MCF 10A (cell line): ENCODE measurements at regions not wholly inside any gene's neighbourhood (a gene's known extent, or its start where the extent isn't known, plus 50 kb on each side); places are given as distances from the start of the nearest gene placed in this dataset.

ENCODE experiments used
- BruUV-seq: library from RNA; stranded (reverse); fragments of 400-500 nt; replicated peaks from 2 replicates; lab custom pipeline; 2021; lab: Mats Ljungman, UMichigan
- CTCF ChIA-PET: fragments of 300-600 bp; sonication (Branson Sonifier 250); formaldehyde crosslinking; extraction: SDS; loops from one replicate; lab custom pipeline; 2021; ENCODE audit warnings: antibody characterized with exemption, inconsistent platforms; lab: Yijun Ruan, JAX
- POLR2A ChIA-PET: fragments of 300-600, 350-650 bp; sonication (Branson Sonifier 250); formaldehyde crosslinking; extraction: SDS; loops from one replicate; lab custom pipeline; 2020; ENCODE audit warnings: antibody characterized with exemption, inconsistent platforms; lab: Yijun Ruan, JAX
- DNase-seq: peaks from one replicate; pipeline ENCODE4 v3.0.0-alpha.2; 2018; ENCODE audit not compliant: unreplicated experiment
- H3K27ac Mint-ChIP-seq: one replicate; pipeline ENCODE4 v1.8.0; 2022; ENCODE audit warnings: mild to moderate bottlenecking, low read depth, mixed read lengths; ENCODE audit not compliant: unreplicated experiment
- H3K27me3 Mint-ChIP-seq: one replicate; pipeline ENCODE4 v1.8.0; 2022; ENCODE audit warnings: mixed read lengths; ENCODE audit not compliant: insufficient read depth, unreplicated experiment
- H3K36me3 Mint-ChIP-seq: one replicate; pipeline ENCODE4 v1.8.0; 2022; ENCODE audit warnings: mild to moderate bottlenecking, moderate library complexity, mixed read lengths; ENCODE audit not compliant: insufficient read depth, unreplicated experiment
- H3K4me1 Mint-ChIP-seq: one replicate; pipeline ENCODE4 v1.8.0; 2022; ENCODE audit warnings: mixed read lengths; ENCODE audit not compliant: insufficient read depth, unreplicated experiment
- H3K4me3 Mint-ChIP-seq: one replicate; pipeline ENCODE4 v1.8.0; 2022; ENCODE audit warnings: mild to moderate bottlenecking, moderate library complexity, mixed read lengths; ENCODE audit not compliant: unreplicated experiment
- H3K9me3 Mint-ChIP-seq: one replicate; pipeline ENCODE4 v1.8.0; 2022; ENCODE audit warnings: mixed read lengths; ENCODE audit not compliant: unreplicated experiment
- intact Hi-C: fragments of 100-400 bp; cut with micrococcal nuclease; formaldehyde crosslinking; loops from 2 replicates; pipeline ENCODE4 v1.14.1; 2022
- TF ChIP-seq, protein P1 (sequence below): fragments of 200-600 bp; IDR thresholded peaks from one replicate; pipeline ENCODE4 v1.8.0; 2022; ENCODE audit warnings: antibody characterized with exemption, mild to moderate bottlenecking; ENCODE audit not compliant: unreplicated experiment

DNA sequence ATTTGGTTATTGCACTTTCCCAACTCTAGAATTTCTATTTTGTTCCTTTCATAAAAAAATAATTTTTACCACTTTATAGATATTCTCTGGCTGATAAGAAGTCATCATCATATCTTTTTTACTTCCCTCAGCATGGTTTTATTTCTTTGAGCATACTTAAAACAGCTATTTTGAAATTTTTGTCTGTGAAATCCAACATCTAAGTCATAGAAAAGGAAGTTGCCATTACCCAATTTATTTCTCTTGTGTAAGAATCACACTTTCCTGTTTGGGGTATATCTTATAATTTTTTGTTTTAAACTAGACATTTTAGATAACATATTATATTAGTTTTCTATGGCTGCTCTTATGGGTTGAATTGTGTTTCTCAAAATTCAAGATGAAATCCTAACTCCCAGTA, 400.2 kb upstream of the OR4E1 start:
- no peaks in the 10 kb centered on the region for H3K4me1 Mint-ChIP-seq
- H3K27ac Mint-ChIP-seq = no peak overlapping the region
- no peak for DNase-seq
- TF ChIP-seq, protein P1, sequence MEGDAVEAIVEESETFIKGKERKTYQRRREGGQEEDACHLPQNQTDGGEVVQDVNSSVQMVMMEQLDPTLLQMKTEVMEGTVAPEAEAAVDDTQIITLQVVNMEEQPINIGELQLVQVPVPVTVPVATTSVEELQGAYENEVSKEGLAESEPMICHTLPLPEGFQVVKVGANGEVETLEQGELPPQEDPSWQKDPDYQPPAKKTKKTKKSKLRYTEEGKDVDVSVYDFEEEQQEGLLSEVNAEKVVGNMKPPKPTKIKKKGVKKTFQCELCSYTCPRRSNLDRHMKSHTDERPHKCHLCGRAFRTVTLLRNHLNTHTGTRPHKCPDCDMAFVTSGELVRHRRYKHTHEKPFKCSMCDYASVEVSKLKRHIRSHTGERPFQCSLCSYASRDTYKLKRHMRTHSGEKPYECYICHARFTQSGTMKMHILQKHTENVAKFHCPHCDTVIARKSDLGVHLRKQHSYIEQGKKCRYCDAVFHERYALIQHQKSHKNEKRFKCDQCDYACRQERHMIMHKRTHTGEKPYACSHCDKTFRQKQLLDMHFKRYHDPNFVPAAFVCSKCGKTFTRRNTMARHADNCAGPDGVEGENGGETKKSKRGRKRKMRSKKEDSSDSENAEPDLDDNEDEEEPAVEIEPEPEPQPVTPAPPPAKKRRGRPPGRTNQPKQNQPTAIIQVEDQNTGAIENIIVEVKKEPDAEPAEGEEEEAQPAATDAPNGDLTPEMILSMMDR = no peak
- intact Hi-C loops = no loop called here
- H3K36me3 Mint-ChIP-seq = no peaks in the 10 kb centered on the region
- H3K4me3 Mint-ChIP-seq = no peak overlapping the region
- H3K27me3 Mint-ChIP-seq = peaks cover 97% of the 10 kb centered on the region
- no TSS peak for BruUV-seq
- no peaks in the 10 kb centered on the region for H3K9me3 Mint-ChIP-seq
- POLR2A ChIA-PET = no interaction called here
- CTCF ChIA-PET = interaction anchor here (0.7 kb wide), 1 partner anchor 18 kb away, joined by 3 read pairs; no protein-coding TSS in a partner anchor

DNA sequence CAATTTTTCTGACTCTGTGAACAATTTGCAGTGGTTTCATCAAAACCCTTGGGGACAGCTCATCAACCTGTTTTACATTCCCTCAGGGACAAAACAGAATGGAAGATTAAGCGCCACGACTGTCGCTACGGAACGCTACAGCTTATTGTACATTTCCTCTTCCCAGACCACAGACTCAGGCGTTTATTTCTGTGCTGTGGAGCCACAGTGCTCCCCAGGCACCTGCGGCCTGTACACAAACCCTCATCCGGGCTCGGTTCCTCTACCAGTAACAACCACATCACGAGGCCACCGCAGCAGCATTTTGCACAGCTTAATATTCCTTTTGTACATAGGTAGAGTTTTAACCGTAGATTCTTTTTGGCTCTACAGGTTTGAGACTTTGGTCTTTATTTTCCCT, 397.4 kb upstream of the OR4E1 start:
- peaks cover 98% of the 10 kb centered on the region for H3K27me3 Mint-ChIP-seq
- intact Hi-C loops = no loop called here
- ChIA-PET CTCF (interaction anchor here (0.9 kb wide), 1 partner anchor 29 kb away, joined by 5 read pairs; no protein-coding TSS in a partner anchor), POLR2A (no interaction called here)
- H3K36me3 Mint-ChIP-seq = no peaks in the 10 kb centered on the region
- TF ChIP-seq, protein P1 = no peak
- no peaks in the 10 kb centered on the region for H3K9me3 Mint-ChIP-seq
- H3K27ac Mint-ChIP-seq = no peak overlapping the region
- no peaks in the 10 kb centered on the region for H3K4me1 Mint-ChIP-seq
- no TSS peak for BruUV-seq
- no peak for DNase-seq
- H3K4me3 Mint-ChIP-seq = no peak overlapping the region

DNA sequence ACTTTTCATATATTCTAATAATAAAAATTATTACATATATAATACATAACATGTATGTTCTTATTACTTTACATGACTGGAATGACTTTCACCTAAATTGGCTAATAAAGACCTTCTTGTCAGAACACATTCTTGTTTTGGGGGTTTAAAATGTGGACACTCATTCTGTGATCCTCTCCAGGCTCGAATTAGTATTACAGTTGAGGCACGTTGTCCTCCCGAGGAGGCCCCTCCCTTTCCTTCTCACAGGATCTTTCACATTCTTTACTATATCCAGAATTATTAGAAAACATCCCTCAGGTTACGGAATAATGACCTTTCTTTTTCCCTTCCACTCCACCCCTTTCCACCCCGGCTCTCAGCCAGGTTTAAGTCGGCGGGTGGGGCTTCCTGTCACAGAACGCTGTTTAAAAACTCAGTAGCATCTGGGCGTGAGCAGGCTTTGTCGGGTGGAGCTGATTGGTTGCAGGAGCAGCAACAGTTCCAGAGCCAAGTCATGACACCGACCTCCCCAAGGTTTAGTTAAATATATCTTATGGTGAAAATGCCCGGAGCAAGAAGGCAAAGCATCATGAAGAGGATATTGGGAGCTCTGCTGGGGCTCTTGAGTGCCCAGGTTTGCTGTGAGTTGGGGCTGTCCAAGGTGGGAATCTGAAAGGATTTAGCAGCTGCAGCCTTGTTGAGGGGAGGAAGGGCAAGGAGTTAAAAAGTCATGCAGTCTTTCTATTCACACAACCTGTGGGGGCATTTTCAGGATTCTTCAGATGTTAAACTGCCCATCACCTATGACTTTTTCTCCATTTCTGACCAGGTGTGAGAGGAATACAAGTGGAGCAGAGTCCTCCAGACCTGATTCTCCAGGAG, 396.7 kb upstream of the OR4E1 start:
- no TSS peak for BruUV-seq
- POLR2A ChIA-PET = no interaction called here
- intact Hi-C loops = no loop called here
- Mint-ChIP-seq H3K36me3 (no peaks in the 10 kb centered on the region), H3K4me3 (no peak overlapping the region), H3K27ac (no peak overlapping the region), H3K9me3 (no peaks in the 10 kb centered on the region), H3K4me1 (no peaks in the 10 kb centered on the region), H3K27me3 (peaks cover 98% of the 10 kb centered on the region)
- DNase-seq = peak; percentile 6
- TF ChIP-seq, protein P1 = no peak
- CTCF ChIA-PET = interaction anchor here (0.5 to 0.9 kb wide), 2 partner anchors 30 to 1100 kb away, joined by 3 to 5 read pairs; no protein-coding TSS in a partner anchor

DNA sequence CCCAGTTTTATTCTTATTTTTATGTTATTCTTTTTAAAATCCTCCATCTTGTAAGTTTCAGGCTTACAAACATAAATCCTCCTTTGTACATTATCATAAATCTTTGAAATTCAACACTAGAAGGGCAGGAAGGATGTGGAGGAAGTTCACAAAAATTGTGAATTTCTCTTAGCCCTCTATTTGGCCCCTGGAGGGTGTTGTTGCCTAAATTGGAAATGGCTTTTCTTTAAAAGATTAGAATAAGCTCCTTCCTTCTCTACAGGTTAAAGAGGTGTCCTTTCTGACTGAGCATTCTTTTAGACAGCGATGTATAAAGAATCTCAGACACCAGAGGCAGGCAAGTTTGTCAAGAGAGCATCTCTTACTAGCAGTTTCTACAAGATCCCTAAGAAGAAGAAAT, 391.7 kb upstream of the OR4E1 start:
- Mint-ChIP-seq H3K27me3 (peaks cover 94% of the 10 kb centered on the region), H3K27ac (no peak overlapping the region), H3K4me3 (no peak overlapping the region), H3K36me3 (no peaks in the 10 kb centered on the region), H3K9me3 (no peaks in the 10 kb centered on the region), H3K4me1 (no peaks in the 10 kb centered on the region)
- CTCF ChIA-PET = interaction anchor here (1.3 kb wide), 1 partner anchor 35 kb away, joined by 5 read pairs; no protein-coding TSS in a partner anchor
- POLR2A ChIA-PET = no interaction called here
- TF ChIP-seq, protein P1 = no peak
- DNase-seq = no peak
- intact Hi-C loops = no loop called here
- no TSS peak for BruUV-seq
